ENCODE measurements at regions not wholly inside any gene's neighbourhood (a gene's known extent, or its start where the extent isn't known, plus 50 kb on each side); places are given as distances from the start of the nearest gene placed in this dataset.

GRCh38 chr2:360124-360523, 72.2 kb upstream of the ALKAL2 start:
- ChIA-PET SMC1A (ENCODE audit: uncharacterized antibody, unreplicated experiment) (no interaction called here), POLR2A (no interaction called here), CTCF (no interaction called here), RAD21 (ENCODE audit: unreplicated experiment) (no interaction called here)
- no peaks in the 10 kb centered on the region for H3K4me1 ChIP-seq (ENCODE audit: control insufficient read depth, insufficient read depth, low read length)
- H3K36me3 ChIP-seq (ENCODE audit: control insufficient read depth in 2 of 2, insufficient read depth in 2 of 2, low read length in 1 of 2), result no peaks in the 10 kb centered on the region
- H3K9ac ChIP-seq (ENCODE audit: control insufficient read depth, insufficient read depth, low read length), result no peak overlapping the region
- intact Hi-C loops (cut with micrococcal nuclease; ENCODE audit: unreplicated experiment), result no loop called here
- in situ Hi-C loops (cut with MboI), result no loop called here
- no peak for ATAC-seq
- 26% methylated on average over 4 of the region's 4 CpGs for WGBS (ENCODE audit: insufficient coverage, insufficient replicate concordance, low lambda C conversion rate, missing lambda C conversion rate)
- H3K27ac ChIP-seq (ENCODE audit: control insufficient read depth, insufficient read depth), result no peak overlapping the region
- H3K9me3 ChIP-seq (replicated peaks; ENCODE audit: control insufficient read depth, insufficient read depth, low read length), result no peaks in the 10 kb centered on the region; the same call in 2 of the 3 replicates
- no peak for FAIRE-seq
- no peaks in the 10 kb centered on the region for H3K79me2 ChIP-seq (ENCODE audit: control insufficient read depth, insufficient read depth, low read length)
- H4K20me1 ChIP-seq (ENCODE audit: control insufficient read depth, insufficient read depth), result no peaks in the 10 kb centered on the region
- no peak for TF ChIP-seq MYB (IDR thresholded peaks at IDR 0.05; ENCODE audit: borderline replicate concordance, low read depth, low read length)
- TF ChIP-seq SUZ12 (IDR thresholded peaks at IDR 0.05; ENCODE audit: unreplicated experiment), result no peak
- no peak for TF ChIP-seq CREB1 (IDR thresholded peaks at IDR 0.05; ENCODE audit: low read depth)
- TF ChIP-seq, protein P1, sequence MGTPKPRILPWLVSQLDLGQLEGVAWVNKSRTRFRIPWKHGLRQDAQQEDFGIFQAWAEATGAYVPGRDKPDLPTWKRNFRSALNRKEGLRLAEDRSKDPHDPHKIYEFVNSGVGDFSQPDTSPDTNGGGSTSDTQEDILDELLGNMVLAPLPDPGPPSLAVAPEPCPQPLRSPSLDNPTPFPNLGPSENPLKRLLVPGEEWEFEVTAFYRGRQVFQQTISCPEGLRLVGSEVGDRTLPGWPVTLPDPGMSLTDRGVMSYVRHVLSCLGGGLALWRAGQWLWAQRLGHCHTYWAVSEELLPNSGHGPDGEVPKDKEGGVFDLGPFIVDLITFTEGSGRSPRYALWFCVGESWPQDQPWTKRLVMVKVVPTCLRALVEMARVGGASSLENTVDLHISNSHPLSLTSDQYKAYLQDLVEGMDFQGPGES (IDR thresholded peaks at IDR 0.05), result no peak
- TF ChIP-seq MYC (IDR thresholded peaks at IDR 0.05; ENCODE audit: insufficient read depth, insufficient read length, insufficient replicate concordance, low read length, severe bottlenecking), result no peak
- no peak for TF ChIP-seq SREBF2 (IDR thresholded peaks at IDR 0.05; ENCODE audit: low read length)
- no peak for TF ChIP-seq SMAD5 (IDR thresholded peaks at IDR 0.05; ENCODE audit: low read depth)
- no peak for TF ChIP-seq NKRF (conservative IDR thresholded peaks at IDR 0.05)
- no peak for TF ChIP-seq SMAD1 (IDR thresholded peaks at IDR 0.05; ENCODE audit: low read depth, partially characterized antibody)
- no peak for TF ChIP-seq JUND (IDR thresholded peaks at IDR 0.05; ENCODE audit: low read depth, low read length)
- TF ChIP-seq, protein P2, sequence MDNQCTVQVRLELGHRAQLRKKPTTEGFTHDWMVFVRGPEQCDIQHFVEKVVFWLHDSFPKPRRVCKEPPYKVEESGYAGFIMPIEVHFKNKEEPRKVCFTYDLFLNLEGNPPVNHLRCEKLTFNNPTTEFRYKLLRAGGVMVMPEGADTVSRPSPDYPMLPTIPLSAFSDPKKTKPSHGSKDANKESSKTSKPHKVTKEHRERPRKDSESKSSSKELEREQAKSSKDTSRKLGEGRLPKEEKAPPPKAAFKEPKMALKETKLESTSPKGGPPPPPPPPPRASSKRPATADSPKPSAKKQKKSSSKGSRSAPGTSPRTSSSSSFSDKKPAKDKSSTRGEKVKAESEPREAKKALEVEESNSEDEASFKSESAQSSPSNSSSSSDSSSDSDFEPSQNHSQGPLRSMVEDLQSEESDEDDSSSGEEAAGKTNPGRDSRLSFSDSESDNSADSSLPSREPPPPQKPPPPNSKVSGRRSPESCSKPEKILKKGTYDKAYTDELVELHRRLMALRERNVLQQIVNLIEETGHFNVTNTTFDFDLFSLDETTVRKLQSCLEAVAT (IDR thresholded peaks at IDR 0.05), result no peak
- TF ChIP-seq SMC3 (IDR thresholded peaks at IDR 0.05; ENCODE audit: borderline replicate concordance, low read length), result no peak
- no peak for TF ChIP-seq PAX5 (IDR thresholded peaks at IDR 0.05; ENCODE audit: borderline replicate concordance, low read depth, low read length)
- no peak for TF ChIP-seq RFX5 (IDR thresholded peaks at IDR 0.05; ENCODE audit: low read depth, low read length)
- no peak for TF ChIP-seq SMARCA5 (IDR thresholded peaks at IDR 0.05)
- TF ChIP-seq BACH1 (IDR thresholded peaks at IDR 0.05; ENCODE audit: borderline replicate concordance), result no peak
- TF ChIP-seq NRF1 (conservative IDR thresholded peaks at IDR 0.05; ENCODE audit: low read depth, low read length), result no peak
- TF ChIP-seq WRNIP1 (IDR thresholded peaks at IDR 0.05; ENCODE audit: borderline replicate concordance, low read depth, low read length), result no peak
- H3K27me3 ChIP-seq (replicated peaks in 1 of 2; ENCODE audit: control insufficient read depth in 2 of 2, insufficient read depth in 2 of 2, low read length in 1 of 2), result no peaks in the 10 kb centered on the region
- no peak for DNase-seq (ENCODE audit: low read depth, low spot score)
- H3K4me3 ChIP-seq, result no peak overlapping the region
- no peak overlapping the region for H2AFZ ChIP-seq (ENCODE audit: control insufficient read depth, low read depth, low read length)
- no peak overlapping the region for H3K4me2 ChIP-seq (ENCODE audit: control insufficient read depth, insufficient read depth)
- BruUV-seq (replicated peaks), result no TSS peak

Data from GM12878 (cell line).